Mucosa of descending colon (tissue), 3 donors: ENCODE measurements at regions not wholly inside any gene's neighbourhood (a gene's known extent, or its start where the extent isn't known, plus 50 kb on each side); places are given as distances from the start of the nearest gene placed in this dataset.

Experiments used
- ATAC-seq: fragments of 200-7000 bp; cut with Tn5 transposase; one replicate; pipeline ENCODE4 v1.9.1; 2020; ENCODE audit warnings: mild to moderate bottlenecking, moderate library complexity
- DNase-seq, 3 donors: peaks; one replicate each; pipeline ENCODE4 v3.0.0-alpha.2; 2020
- H3K36me3 ChIP-seq: fragments of 200-600 bp; one replicate; pipeline ENCODE4 v1.8.0; 2021; ENCODE audit warnings: low read depth, mild to moderate bottlenecking
- H3K4me1 ChIP-seq: fragments of 200-600 bp; one replicate; pipeline ENCODE4 v1.8.0; 2021; ENCODE audit warnings: low read depth, mild to moderate bottlenecking
- H3K4me3 ChIP-seq: fragments of 200-600 bp; one replicate; pipeline ENCODE4 v1.8.0; 2021; ENCODE audit warnings: mild to moderate bottlenecking
- H3K9me3 ChIP-seq: fragments of 200-600 bp; one replicate; pipeline ENCODE4 v1.8.0; 2021; ENCODE audit warnings: mild to moderate bottlenecking
- intact Hi-C, 2 donors: fragments of 100-400 bp; cut with DNase I in 1 of 2; cut with micrococcal nuclease in 1 of 2; formaldehyde crosslinking; loops; one replicate each; pipeline versions ENCODE4 v1.11.0 to v1.11.1; 2022; cut with DNase I, micrococcal nuclease
- TF ChIP-seq, protein P1 (sequence below): fragments of 200-600 bp; IDR thresholded peaks from one replicate; pipeline ENCODE4 v1.8.0; 2022; ENCODE audit warnings: antibody characterized with exemption, mild to moderate bottlenecking
- donor health status: DM: no; HTN: no; CAD: no; lungs with moderate emphysema.
- donor health status: DM: no; HTN: no; CAD: no.
- donor health status: DM: no; HTN: yes; CAD: no.

DNA sequence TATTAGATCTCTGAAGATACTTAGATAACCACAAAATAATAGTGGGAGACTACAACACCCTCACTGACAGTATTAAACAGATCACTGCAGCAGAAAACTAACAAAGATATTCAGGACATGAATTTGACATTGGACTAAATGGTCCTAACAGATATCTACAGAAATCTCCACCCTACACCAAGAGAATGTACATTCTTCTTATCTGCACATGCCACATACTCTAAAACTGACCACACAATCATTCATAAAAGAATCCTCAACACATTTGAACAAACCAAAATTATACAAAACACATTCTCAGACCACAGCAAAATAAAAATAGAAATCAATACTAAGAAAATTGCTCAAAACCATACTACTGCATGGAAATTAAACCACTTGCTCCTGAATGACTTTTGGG is 116.3 kb downstream of the DTWD1 start:
- TF ChIP-seq, protein P1, sequence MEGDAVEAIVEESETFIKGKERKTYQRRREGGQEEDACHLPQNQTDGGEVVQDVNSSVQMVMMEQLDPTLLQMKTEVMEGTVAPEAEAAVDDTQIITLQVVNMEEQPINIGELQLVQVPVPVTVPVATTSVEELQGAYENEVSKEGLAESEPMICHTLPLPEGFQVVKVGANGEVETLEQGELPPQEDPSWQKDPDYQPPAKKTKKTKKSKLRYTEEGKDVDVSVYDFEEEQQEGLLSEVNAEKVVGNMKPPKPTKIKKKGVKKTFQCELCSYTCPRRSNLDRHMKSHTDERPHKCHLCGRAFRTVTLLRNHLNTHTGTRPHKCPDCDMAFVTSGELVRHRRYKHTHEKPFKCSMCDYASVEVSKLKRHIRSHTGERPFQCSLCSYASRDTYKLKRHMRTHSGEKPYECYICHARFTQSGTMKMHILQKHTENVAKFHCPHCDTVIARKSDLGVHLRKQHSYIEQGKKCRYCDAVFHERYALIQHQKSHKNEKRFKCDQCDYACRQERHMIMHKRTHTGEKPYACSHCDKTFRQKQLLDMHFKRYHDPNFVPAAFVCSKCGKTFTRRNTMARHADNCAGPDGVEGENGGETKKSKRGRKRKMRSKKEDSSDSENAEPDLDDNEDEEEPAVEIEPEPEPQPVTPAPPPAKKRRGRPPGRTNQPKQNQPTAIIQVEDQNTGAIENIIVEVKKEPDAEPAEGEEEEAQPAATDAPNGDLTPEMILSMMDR: no peak
- Histone ChIP-seq H3K9me3 (no peaks in the 10 kb centered on the region), H3K4me1 (peaks cover 22% of the 10 kb centered on the region), H3K4me3 (no peak overlapping the region), H3K36me3 (no peaks in the 10 kb centered on the region)
- no peak for ATAC-seq
- intact Hi-C loops: no loop called here
- DNase-seq: no peak

DNA sequence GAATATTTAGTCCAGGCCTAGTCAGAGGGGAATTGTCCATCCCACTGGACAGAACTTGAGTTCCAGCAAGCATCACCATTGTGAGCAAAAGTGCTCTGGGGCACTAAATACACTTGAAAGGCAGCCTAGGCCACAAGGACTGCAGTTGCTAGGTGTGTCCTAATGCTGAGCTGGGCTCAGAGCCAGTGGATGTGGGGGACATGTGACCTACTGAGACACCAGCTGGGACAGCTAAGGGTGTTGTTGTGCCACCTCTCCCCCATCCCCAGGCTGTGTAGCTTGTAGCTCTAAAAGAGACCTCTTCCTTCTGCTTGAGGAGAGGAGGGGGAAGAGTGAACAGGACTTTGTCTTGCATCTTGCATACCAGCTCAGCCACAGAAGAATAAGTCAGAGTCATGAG is 120.9 kb downstream of the DTWD1 start:
- TF ChIP-seq, protein P1: no peak
- peaks cover 21% of the 10 kb centered on the region for H3K4me1 ChIP-seq
- ATAC-seq (peak; percentile 86), DNase-seq (peak; percentile 70 to 73 (median 71))
- intact Hi-C loops: no loop called here
- H3K36me3 ChIP-seq: no peaks in the 10 kb centered on the region
- no peaks in the 10 kb centered on the region for H3K9me3 ChIP-seq
- no peak overlapping the region for H3K4me3 ChIP-seq

- Histone ChIP-seq H3K4me1 (peaks cover 21% of the 10 kb centered on the region), H3K4me3 (no peak overlapping the region), H3K9me3 (no peaks in the 10 kb centered on the region), H3K36me3 (no peaks in the 10 kb centered on the region)
- DNase-seq (peak; percentile 65 to 73 (median 65)), ATAC-seq (peak; percentile 91)
- TF ChIP-seq, protein P1: no peak
- intact Hi-C loops: no loop called here
Measured at GRCh38 chr15:49742381-49742780, 121.5 kb downstream of the DTWD1 start.

DNA sequence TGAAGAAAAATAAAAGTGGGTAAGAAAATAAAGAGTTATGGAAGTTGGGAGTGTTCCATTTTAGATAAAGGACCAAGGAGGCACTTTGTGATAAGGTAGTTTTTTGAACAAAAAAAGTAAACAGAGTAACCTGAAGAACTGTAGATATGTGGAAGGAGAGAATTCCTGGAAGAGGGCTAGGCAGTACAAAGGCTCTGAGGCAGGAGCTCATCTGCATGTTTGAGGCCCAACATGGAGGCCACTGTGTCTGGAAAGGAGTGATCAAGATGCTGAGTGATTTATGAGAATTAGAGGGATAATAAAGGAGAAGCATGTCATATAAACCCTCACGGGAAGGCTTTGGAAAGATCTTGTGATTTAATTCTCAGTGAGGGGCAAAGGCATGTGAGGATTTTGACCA is 126.5 kb downstream of the DTWD1 start:
- no peaks in the 10 kb centered on the region for H3K9me3 ChIP-seq
- DNase-seq (no peak), ATAC-seq (no peak)
- peaks cover under 1% of the 10 kb centered on the region for H3K4me1 ChIP-seq
- intact Hi-C loops: no loop called here
- H3K4me3 ChIP-seq: no peak overlapping the region
- TF ChIP-seq, protein P1: no peak
- no peaks in the 10 kb centered on the region for H3K36me3 ChIP-seq

DNA sequence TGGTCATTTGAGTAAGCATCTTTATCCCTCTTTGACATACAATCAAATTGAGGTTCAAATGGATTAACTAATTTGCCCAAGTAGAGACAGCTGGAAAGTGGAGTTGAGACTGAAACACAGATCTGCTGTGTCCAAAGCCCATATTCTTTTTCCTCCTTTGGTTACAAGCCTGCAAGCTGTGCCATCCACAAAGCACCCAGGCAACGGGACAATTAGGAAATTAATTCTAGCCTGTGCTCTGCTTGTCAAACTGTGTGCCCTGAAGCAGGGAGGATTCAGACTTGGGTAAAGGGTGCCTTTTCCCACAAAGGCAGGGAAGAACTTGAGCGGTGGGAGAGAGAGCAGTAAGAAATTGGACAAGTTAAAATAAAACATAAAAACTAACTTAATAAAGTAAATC is 127.9 kb downstream of the DTWD1 start:
- Histone ChIP-seq H3K4me1 (no peaks in the 10 kb centered on the region), H3K9me3 (no peaks in the 10 kb centered on the region), H3K36me3 (no peaks in the 10 kb centered on the region), H3K4me3 (no peak overlapping the region)
- DNase-seq: no peak
- intact Hi-C loops: no loop called here
- no peak for ATAC-seq
- TF ChIP-seq, protein P1: no peak

DNA sequence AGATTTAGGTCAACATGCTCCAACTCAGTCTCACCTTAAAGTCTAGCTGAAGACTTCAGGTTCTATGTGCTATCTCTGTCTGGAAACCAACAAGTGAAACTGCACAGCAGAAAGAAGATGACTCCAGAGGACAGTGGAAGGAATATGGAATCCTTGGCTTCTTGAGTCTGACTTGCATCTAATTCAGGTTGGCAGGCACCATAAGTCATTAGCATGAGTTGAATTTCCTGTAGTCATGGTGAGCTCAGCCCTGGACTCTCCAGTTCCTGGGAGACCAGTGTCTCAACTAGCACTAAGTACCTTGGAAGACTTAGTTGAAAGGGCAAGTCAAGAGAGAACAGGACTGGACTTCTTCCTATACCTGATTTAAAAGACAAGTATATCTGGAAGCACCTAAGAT is 129.7 kb downstream of the DTWD1 start:
- no peaks in the 10 kb centered on the region for H3K36me3 ChIP-seq
- no peaks in the 10 kb centered on the region for H3K4me1 ChIP-seq
- no peak for ATAC-seq
- TF ChIP-seq, protein P1: no peak
- intact Hi-C loops: no loop called here
- no peak for DNase-seq
- H3K9me3 ChIP-seq: no peaks in the 10 kb centered on the region
- no peak overlapping the region for H3K4me3 ChIP-seq
